WTC11 (cell line): ENCODE measurements at regions not wholly inside any gene's neighbourhood (a gene's known extent, or its start where the extent isn't known, plus 50 kb on each side); places are given as distances from the start of the nearest gene placed in this dataset.
"Not testable (repeated sequence)": the region's sequence is repeated elsewhere in the genome, so short reads cannot be mapped to it uniquely, and the experiment has no call there.

Experiments
- ARID4B ChIP-seq: sonication (generic); formaldehyde crosslinking; IDR thresholded peaks from 2 replicates; pipeline ENCODE4 v1.8.0; 2023; ENCODE audit warnings: missing genetic modification reagents, mild to moderate bottlenecking, borderline replicate concordance
- ATF1 ChIP-seq: sonication (generic); formaldehyde crosslinking; IDR thresholded peaks from 2 replicates; pipeline ENCODE4 v1.8.1; 2023; ENCODE audit warnings: mild to moderate bottlenecking, moderate library complexity, missing genetic modification reagents
- ATF2 ChIP-seq: sonication (generic); formaldehyde crosslinking; IDR thresholded peaks from 2 replicates; pipeline ENCODE4 v1.8.1; 2022; ENCODE audit warnings: low read depth, missing genetic modification reagents, borderline replicate concordance
- CREM ChIP-seq: sonication (generic); formaldehyde crosslinking; IDR thresholded peaks from 2 replicates; pipeline ENCODE4 v1.8.1; 2022; ENCODE audit warnings: mild to moderate bottlenecking, missing genetic modification reagents, moderate library complexity
- CTCF ChIP-seq: fragments of 200-600 bp; IDR thresholded peaks from 2 replicates; pipeline ENCODE4 v1.8.0; 2022; ENCODE audit warnings: antibody characterized with exemption
- JUN ChIP-seq: sonication (generic); formaldehyde crosslinking; IDR thresholded peaks from 2 replicates; pipeline ENCODE4 v1.8.0; 2023; ENCODE audit warnings: mild to moderate bottlenecking, missing genetic modification reagents
- MAX ChIP-seq: sonication (generic); formaldehyde crosslinking; IDR thresholded peaks from 2 replicates; pipeline ENCODE4 v1.8.0; 2022; ENCODE audit warnings: mild to moderate bottlenecking, missing genetic modification reagents
- MLX ChIP-seq: sonication (generic); formaldehyde crosslinking; IDR thresholded peaks from 2 replicates; pipeline ENCODE4 v1.8.1; 2023; ENCODE audit warnings: mild to moderate bottlenecking, missing genetic modification reagents, moderate library complexity
- NR2C2 ChIP-seq: sonication (generic); formaldehyde crosslinking; IDR thresholded peaks from 2 replicates; pipeline ENCODE4 v1.8.0; 2022; ENCODE audit warnings: mild to moderate bottlenecking, missing genetic modification reagents
- NR3C1 ChIP-seq: sonication (generic); formaldehyde crosslinking; conservative IDR thresholded peaks from 2 replicates; pipeline ENCODE4 v1.8.1; 2023; ENCODE audit warnings: low read depth, mild to moderate bottlenecking, missing genetic modification reagents
- TP53 ChIP-seq: sonication (generic); formaldehyde crosslinking; IDR thresholded peaks from 2 replicates; pipeline ENCODE4 v1.8.1; 2023; ENCODE audit warnings: mild to moderate bottlenecking, missing genetic modification reagents
- USF2 ChIP-seq: sonication (generic); formaldehyde crosslinking; IDR thresholded peaks from 2 replicates; pipeline ENCODE4 v1.8.1; 2023; ENCODE audit warnings: mild to moderate bottlenecking, missing genetic modification reagents, moderate library complexity
- ZBTB43 ChIP-seq: sonication (generic); formaldehyde crosslinking; IDR thresholded peaks from 2 replicates; pipeline ENCODE4 v1.8.1; 2023; ENCODE audit warnings: mild to moderate bottlenecking, missing genetic modification reagents
- ZNF232 ChIP-seq: sonication (generic); formaldehyde crosslinking; IDR thresholded peaks from 2 replicates; pipeline ENCODE4 v1.8.0; 2022; ENCODE audit warnings: mild to moderate bottlenecking, missing genetic modification reagents

- not testable (repeated sequence) for TF ChIP-seq CTCF; ZBTB43 (CRISPR knock-in tag); CREM (CRISPR knock-in tag); NR2C2 (CRISPR knock-in tag); MAX (CRISPR knock-in tag); JUN (CRISPR knock-in tag); NR3C1 (CRISPR knock-in tag); ATF2 (CRISPR knock-in tag); ATF1 (CRISPR knock-in tag); MLX (CRISPR knock-in tag); ZNF232; USF2 (CRISPR knock-in tag); TP53 (CRISPR knock-in tag); ARID4B
These were observed 113.1 kb upstream of the CCZ1B start for GRCh38 chr7:6939126-6939525.
